ENCODE measurements at regions not wholly inside any gene's neighbourhood (a gene's known extent, or its start where the extent isn't known, plus 50 kb on each side); places are given as distances from the start of the nearest gene placed in this dataset.
"Not testable (repeated sequence)": the region's sequence is repeated elsewhere in the genome, so short reads cannot be mapped to it uniquely, and the experiment has no call there.

- no peaks in the 10 kb centered on the region for H3K9me3 ChIP-seq (ENCODE audit: low read length)
- no peak for DNase-seq (ENCODE audit: low spot score)
- H3K4me3 ChIP-seq (ENCODE audit: low read depth, low read length, poor library complexity, severe bottlenecking), result no peak overlapping the region
- no peaks in the 10 kb centered on the region for H3K36me3 ChIP-seq (ENCODE audit: insufficient read depth, low read length)
- H3K27ac ChIP-seq (ENCODE audit: low read depth, low read length, poor library complexity, severe bottlenecking), result no peak overlapping the region
- no TSS peak for BruUV-seq (replicated peaks)
- H2AFZ ChIP-seq (ENCODE audit: low read length), result no peak overlapping the region
- TF ChIP-seq CTCF (conservative IDR thresholded peaks at IDR 0.05; ENCODE audit: low read length), result no peak
- TF ChIP-seq EZH2phosphoT487 (IDR thresholded peaks at IDR 0.05; ENCODE audit: borderline replicate concordance, low read depth, low read length), result no peak
- no peaks in the 10 kb centered on the region for H3K9me2 ChIP-seq (ENCODE audit: insufficient read depth, low read length)
- ChIA-PET CTCF (ENCODE audit: unreplicated experiment) (no interaction called here), POLR2A (no interaction called here)
- no peaks in the 10 kb centered on the region for H3K79me2 ChIP-seq (ENCODE audit: insufficient read depth, low read depth, low read length)
- intact Hi-C loops (cut with micrococcal nuclease; ENCODE audit: unreplicated experiment), result no loop called here
- no peaks in the 10 kb centered on the region for H4K20me1 ChIP-seq (ENCODE audit: insufficient read depth, low read length)
- no peaks in the 10 kb centered on the region for H3K4me1 ChIP-seq (ENCODE audit: insufficient read depth, low read length, poor library complexity, severe bottlenecking)
- H3K4me2 ChIP-seq (ENCODE audit: low read length), result no peak overlapping the region
These were observed 66.5 kb upstream of the ZNF267 start for GRCh38 chr16:31807086-31807485.

- no peaks in the 10 kb centered on the region for H3K36me3 ChIP-seq (ENCODE audit: insufficient read depth, low read length)
- intact Hi-C loops (cut with micrococcal nuclease; ENCODE audit: unreplicated experiment), result no loop called here
- no peak overlapping the region for H3K4me3 ChIP-seq (ENCODE audit: low read depth, low read length, poor library complexity, severe bottlenecking)
- no peak overlapping the region for H3K27ac ChIP-seq (ENCODE audit: low read depth, low read length, poor library complexity, severe bottlenecking)
- no peaks in the 10 kb centered on the region for H4K20me1 ChIP-seq (ENCODE audit: insufficient read depth, low read length)
- BruUV-seq (replicated peaks), result no TSS peak
- no peaks in the 10 kb centered on the region for H3K4me1 ChIP-seq (ENCODE audit: insufficient read depth, low read length, poor library complexity, severe bottlenecking)
- ChIA-PET POLR2A (no interaction called here), CTCF (ENCODE audit: unreplicated experiment) (no interaction called here)
- no peaks in the 10 kb centered on the region for H3K9me3 ChIP-seq (ENCODE audit: low read length)
- no peaks in the 10 kb centered on the region for H3K79me2 ChIP-seq (ENCODE audit: insufficient read depth, low read depth, low read length)
- no peak overlapping the region for H2AFZ ChIP-seq (ENCODE audit: low read length)
- no peak for TF ChIP-seq CTCF (conservative IDR thresholded peaks at IDR 0.05; ENCODE audit: low read length)
- no peak for TF ChIP-seq EZH2phosphoT487 (IDR thresholded peaks at IDR 0.05; ENCODE audit: borderline replicate concordance, low read depth, low read length)
- H3K9me2 ChIP-seq (ENCODE audit: insufficient read depth, low read length), result no peaks in the 10 kb centered on the region
- DNase-seq (ENCODE audit: low spot score), result no peak
- H3K4me2 ChIP-seq (ENCODE audit: low read length), result no peak overlapping the region
These were observed 62.7 kb upstream of the ZNF267 start for GRCh38 chr16:31810863-31811262.

- DNase-seq (ENCODE audit: low spot score); H3K4me1 ChIP-seq (ENCODE audit: insufficient read depth, low read length, poor library complexity, severe bottlenecking); BruUV-seq (replicated peaks); H3K9me2 ChIP-seq (ENCODE audit: insufficient read depth, low read length); H3K79me2 ChIP-seq (ENCODE audit: insufficient read depth, low read depth, low read length); H2AFZ ChIP-seq (ENCODE audit: low read length); H3K4me3 ChIP-seq (ENCODE audit: low read depth, low read length, poor library complexity, severe bottlenecking); H3K36me3 ChIP-seq (ENCODE audit: insufficient read depth, low read length); intact Hi-C loops (cut with micrococcal nuclease; ENCODE audit: unreplicated experiment); H3K9me3 ChIP-seq (ENCODE audit: low read length); H3K27ac ChIP-seq (ENCODE audit: low read depth, low read length, poor library complexity, severe bottlenecking); H4K20me1 ChIP-seq (ENCODE audit: insufficient read depth, low read length); POLR2A ChIA-PET; H3K4me2 ChIP-seq (ENCODE audit: low read length); CTCF ChIA-PET (ENCODE audit: unreplicated experiment): not testable (repeated sequence)
These were observed 57.5 kb upstream of the ZNF267 start for GRCh38 chr16:31816141-31816540.
